SH-SY5Y (cell line): ENCODE measurements at regions not wholly inside any gene's neighbourhood (a gene's known extent, or its start where the extent isn't known, plus 50 kb on each side); places are given as distances from the start of the nearest gene placed in this dataset.

Experiments
- GATA2 ChIP-seq: IDR thresholded peaks from 2 replicates; pipeline ENCODE4 v1.6.1; 2011; ENCODE audit warnings: mild to moderate bottlenecking, low read depth, low read length
- GATA3 ChIP-seq: IDR thresholded peaks from 2 replicates; pipeline ENCODE4 v1.6.1; 2011; ENCODE audit warnings: low read depth, mild to moderate bottlenecking, low read length, moderate library complexity

DNA sequence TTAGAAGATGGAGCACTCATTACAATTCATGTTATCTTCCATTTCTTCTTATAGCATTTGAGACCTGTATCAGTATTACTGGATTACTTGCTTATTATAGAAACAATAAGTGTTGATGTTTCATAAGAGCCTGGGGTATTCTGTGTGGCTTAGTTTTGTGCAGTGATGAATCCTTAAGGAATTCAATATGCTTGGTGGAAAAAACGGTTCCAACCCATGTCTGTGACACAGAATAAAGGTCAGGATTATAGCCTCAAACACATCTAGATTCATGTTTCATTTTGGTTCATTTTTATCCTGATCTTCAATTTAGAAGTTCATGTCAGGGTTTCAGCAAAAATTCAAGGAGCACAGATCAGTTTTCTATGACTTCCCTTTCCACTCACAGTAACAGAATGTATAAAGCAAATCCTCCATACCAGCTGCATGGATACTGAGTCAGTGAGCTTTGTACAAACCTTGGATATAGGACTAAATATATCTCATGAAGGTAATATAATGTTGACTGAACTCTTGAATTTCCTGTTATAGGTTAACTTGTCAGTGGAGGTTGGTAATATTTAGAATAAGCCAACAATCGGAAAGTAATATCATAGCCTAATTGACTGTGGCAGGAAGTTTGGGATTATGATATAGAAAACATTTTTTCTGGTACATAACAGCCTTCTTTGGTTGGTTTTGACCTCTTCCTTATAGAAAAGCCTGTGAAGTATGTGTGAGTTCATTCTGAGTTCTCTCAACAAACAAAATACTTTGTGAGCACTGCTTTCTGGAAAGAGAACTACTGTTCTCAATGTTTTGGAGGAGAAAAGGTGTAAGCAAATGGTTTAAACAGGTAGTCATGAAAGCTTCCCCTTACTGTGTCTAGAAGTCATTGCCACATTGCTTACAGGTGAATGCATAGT, 218.2 kb upstream of the TPM1 start:
- TF ChIP-seq GATA2 (no peak), GATA3 (no peak)
